ENCODE measurements at regions not wholly inside any gene's neighbourhood (a gene's known extent, or its start where the extent isn't known, plus 50 kb on each side); places are given as distances from the start of the nearest gene placed in this dataset.

DNA sequence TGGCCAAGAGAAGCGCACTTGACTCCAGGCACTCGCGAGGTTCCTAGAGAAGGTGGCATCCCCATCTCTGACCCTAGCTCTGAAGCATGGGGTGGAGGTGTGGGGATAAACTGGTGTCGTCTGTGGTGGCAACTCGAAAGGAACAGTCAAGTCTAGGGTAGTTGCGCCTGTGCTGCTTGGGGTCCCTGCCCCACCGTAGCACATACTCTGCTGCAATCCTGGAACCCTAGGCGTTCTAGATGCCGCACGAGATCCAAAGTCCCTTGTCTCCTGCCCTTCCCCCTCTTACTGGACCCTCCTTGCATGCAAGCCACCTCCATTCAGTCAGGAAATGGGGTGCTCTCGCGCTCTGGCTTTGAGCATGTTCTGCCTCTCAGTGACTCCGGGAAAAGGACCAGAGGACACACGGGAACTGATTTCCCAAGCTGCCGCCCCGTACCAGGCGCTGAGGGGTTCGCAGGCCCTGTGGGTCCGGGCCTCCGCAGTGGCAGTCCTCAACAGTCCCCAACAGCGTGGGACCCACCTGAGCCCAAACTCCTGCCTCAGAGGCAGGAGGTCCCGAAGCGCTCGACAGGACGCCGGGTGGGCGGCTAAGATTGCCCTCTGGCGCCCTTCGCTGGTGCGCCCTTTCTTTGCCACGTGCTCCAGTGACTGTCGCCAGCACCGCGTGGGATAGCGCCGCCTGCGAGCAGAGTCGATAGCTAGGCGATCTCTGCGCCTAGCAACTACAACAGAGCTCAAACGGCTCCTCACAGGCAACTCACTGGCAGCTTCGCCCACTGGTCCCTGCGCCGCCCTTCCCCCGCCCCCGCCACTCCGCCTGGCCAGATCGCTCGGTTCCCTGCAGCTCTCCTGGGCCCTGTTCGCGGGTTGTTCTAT, 452.0 kb downstream of the REEP3 start:
- ATAC-seq = no peak
- TF ChIP-seq ZC3H10 (CRISPR knock-in tag; IDR thresholded peaks at IDR 0.05) = no peak
- TF ChIP-seq, protein P1, sequence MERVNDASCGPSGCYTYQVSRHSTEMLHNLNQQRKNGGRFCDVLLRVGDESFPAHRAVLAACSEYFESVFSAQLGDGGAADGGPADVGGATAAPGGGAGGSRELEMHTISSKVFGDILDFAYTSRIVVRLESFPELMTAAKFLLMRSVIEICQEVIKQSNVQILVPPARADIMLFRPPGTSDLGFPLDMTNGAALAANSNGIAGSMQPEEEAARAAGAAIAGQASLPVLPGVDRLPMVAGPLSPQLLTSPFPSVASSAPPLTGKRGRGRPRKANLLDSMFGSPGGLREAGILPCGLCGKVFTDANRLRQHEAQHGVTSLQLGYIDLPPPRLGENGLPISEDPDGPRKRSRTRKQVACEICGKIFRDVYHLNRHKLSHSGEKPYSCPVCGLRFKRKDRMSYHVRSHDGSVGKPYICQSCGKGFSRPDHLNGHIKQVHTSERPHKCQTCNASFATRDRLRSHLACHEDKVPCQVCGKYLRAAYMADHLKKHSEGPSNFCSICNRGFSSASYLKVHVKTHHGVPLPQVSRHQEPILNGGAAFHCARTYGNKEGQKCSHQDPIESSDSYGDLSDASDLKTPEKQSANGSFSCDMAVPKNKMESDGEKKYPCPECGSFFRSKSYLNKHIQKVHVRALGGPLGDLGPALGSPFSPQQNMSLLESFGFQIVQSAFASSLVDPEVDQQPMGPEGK (CRISPR knock-in tag; IDR thresholded peaks at IDR 0.05; ENCODE audit: borderline replicate concordance) = no peak
- no peak for TF ChIP-seq PPARA (CRISPR knock-in tag; IDR thresholded peaks at IDR 0.05; ENCODE audit: borderline replicate concordance)
- TF ChIP-seq ZNF8 (CRISPR knock-in tag; IDR thresholded peaks at IDR 0.05) = no peak
- TF ChIP-seq BACH2 (CRISPR knock-in tag; IDR thresholded peaks at IDR 0.05; ENCODE audit: borderline replicate concordance) = no peak
- TF ChIP-seq RARB (CRISPR knock-in tag; IDR thresholded peaks at IDR 0.05) = no peak
- no peak for TF ChIP-seq CSDC2 (CRISPR knock-in tag; IDR thresholded peaks at IDR 0.05)
- no peak for TF ChIP-seq ZNF565 (CRISPR knock-in tag; conservative IDR thresholded peaks at IDR 0.05; ENCODE audit: low read depth)
- TF ChIP-seq, protein P2, sequence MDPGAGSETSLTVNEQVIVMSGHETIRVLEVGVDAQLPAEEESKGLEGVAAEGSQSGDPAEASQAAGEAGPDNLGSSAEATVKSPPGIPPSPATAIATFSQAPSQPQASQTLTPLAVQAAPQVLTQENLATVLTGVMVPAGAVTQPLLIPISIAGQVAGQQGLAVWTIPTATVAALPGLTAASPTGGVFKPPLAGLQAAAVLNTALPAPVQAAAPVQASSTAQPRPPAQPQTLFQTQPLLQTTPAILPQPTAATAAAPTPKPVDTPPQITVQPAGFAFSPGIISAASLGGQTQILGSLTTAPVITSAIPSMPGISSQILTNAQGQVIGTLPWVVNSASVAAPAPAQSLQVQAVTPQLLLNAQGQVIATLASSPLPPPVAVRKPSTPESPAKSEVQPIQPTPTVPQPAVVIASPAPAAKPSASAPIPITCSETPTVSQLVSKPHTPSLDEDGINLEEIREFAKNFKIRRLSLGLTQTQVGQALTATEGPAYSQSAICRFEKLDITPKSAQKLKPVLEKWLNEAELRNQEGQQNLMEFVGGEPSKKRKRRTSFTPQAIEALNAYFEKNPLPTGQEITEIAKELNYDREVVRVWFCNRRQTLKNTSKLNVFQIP (CRISPR knock-in tag; IDR thresholded peaks at IDR 0.05; ENCODE audit: borderline replicate concordance, low read depth) = no peak
- no peak for TF ChIP-seq OSR1 (CRISPR knock-in tag; IDR thresholded peaks at IDR 0.05)
- TF ChIP-seq SNAI2 (CRISPR knock-in tag; IDR thresholded peaks at IDR 0.05) = no peak
- no peak for TF ChIP-seq TCF4 (CRISPR knock-in tag; IDR thresholded peaks at IDR 0.05; ENCODE audit: borderline replicate concordance)

DNA sequence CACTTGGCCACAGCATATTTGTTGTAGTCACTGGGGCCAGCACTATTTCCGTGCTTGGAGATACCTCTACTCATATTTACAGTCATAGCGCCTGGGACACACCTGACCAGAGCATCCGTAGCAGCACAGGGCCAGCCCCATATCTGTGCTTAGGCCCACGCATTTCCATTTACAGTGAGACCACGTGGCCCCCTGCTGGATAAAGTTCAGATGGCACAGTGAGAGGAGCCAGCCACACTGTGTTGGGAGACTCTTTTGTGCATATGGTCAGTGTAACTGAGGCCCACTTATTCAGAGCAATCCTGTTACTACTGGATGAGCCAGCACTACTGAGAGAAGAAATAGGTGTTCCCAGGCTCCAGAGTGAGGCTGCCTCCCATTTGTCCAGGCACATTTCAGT, 455.3 kb downstream of the REEP3 start:
- TF ChIP-seq ZFP30 (CRISPR knock-in tag; IDR thresholded peaks at IDR 0.05) (no peak), ZNF565 (CRISPR knock-in tag; conservative IDR thresholded peaks at IDR 0.05; ENCODE audit: low read depth) (no peak), CSDC2 (CRISPR knock-in tag; IDR thresholded peaks at IDR 0.05) (no peak), BACH2 (CRISPR knock-in tag; IDR thresholded peaks at IDR 0.05; ENCODE audit: borderline replicate concordance) (no peak)
- TF ChIP-seq, protein P1 (CRISPR knock-in tag; IDR thresholded peaks at IDR 0.05; ENCODE audit: borderline replicate concordance) = no peak
- TF ChIP-seq, protein P3, sequence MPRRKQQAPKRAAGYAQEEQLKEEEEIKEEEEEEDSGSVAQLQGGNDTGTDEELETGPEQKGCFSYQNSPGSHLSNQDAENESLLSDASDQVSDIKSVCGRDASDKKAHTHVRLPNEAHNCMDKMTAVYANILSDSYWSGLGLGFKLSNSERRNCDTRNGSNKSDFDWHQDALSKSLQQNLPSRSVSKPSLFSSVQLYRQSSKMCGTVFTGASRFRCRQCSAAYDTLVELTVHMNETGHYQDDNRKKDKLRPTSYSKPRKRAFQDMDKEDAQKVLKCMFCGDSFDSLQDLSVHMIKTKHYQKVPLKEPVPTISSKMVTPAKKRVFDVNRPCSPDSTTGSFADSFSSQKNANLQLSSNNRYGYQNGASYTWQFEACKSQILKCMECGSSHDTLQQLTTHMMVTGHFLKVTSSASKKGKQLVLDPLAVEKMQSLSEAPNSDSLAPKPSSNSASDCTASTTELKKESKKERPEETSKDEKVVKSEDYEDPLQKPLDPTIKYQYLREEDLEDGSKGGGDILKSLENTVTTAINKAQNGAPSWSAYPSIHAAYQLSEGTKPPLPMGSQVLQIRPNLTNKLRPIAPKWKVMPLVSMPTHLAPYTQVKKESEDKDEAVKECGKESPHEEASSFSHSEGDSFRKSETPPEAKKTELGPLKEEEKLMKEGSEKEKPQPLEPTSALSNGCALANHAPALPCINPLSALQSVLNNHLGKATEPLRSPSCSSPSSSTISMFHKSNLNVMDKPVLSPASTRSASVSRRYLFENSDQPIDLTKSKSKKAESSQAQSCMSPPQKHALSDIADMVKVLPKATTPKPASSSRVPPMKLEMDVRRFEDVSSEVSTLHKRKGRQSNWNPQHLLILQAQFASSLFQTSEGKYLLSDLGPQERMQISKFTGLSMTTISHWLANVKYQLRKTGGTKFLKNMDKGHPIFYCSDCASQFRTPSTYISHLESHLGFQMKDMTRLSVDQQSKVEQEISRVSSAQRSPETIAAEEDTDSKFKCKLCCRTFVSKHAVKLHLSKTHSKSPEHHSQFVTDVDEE (CRISPR knock-in tag; IDR thresholded peaks at IDR 0.05) = no peak
- ATAC-seq = peak; percentile 99

DNA sequence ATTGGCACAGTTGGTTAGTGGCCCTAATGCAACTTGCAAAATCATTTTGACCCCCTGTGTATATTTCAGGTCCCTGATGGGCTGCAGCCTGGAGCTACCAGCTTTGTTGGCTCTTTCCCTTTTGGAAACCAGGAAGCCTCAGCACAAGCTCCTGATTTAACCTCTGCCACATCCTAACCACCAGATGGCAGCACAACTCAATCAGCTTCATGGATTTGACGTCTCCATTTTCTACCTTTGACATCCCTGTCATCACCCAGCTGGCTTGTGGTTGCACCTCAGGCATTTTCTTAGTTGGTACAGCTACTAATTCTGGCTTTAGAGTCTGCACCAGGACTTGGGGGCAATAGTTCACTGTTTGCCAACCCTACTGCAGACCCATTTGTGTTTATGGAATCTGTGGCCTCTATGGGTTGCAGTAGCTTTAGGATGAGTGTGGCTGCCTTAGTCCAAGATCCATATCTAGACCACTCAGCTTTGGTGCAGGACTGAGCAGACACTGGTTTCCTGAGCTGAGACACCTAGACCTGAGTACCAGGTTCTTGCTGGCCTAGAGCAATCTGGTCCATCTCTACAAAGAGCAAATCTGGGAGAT, 456.2 kb downstream of the REEP3 start:
- ATAC-seq = peak; percentile 87
- TF ChIP-seq, protein P3 (CRISPR knock-in tag; IDR thresholded peaks at IDR 0.05) = no peak
- TF ChIP-seq, protein P4, sequence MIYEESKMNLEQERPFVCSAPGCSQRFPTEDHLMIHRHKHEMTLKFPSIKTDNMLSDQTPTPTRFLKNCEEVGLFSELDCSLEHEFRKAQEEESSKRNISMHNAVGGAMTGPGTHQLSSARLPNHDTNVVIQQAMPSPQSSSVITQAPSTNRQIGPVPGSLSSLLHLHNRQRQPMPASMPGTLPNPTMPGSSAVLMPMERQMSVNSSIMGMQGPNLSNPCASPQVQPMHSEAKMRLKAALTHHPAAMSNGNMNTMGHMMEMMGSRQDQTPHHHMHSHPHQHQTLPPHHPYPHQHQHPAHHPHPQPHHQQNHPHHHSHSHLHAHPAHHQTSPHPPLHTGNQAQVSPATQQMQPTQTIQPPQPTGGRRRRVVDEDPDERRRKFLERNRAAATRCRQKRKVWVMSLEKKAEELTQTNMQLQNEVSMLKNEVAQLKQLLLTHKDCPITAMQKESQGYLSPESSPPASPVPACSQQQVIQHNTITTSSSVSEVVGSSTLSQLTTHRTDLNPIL (CRISPR knock-in tag; IDR thresholded peaks at IDR 0.05; ENCODE audit: low read depth) = no peak
- no peak for TF ChIP-seq CSDC2 (CRISPR knock-in tag; IDR thresholded peaks at IDR 0.05)
- TF ChIP-seq, protein P2 (CRISPR knock-in tag; IDR thresholded peaks at IDR 0.05; ENCODE audit: borderline replicate concordance, low read depth) = no peak
- no peak for TF ChIP-seq ZNF8 (CRISPR knock-in tag; IDR thresholded peaks at IDR 0.05)
- no peak for TF ChIP-seq RARB (CRISPR knock-in tag; IDR thresholded peaks at IDR 0.05)
- TF ChIP-seq TOX (CRISPR knock-in tag; IDR thresholded peaks at IDR 0.05; ENCODE audit: borderline replicate concordance) = no peak
- TF ChIP-seq, protein P1 (CRISPR knock-in tag; IDR thresholded peaks at IDR 0.05; ENCODE audit: borderline replicate concordance) = no peak
- TF ChIP-seq SNAI2 (CRISPR knock-in tag; IDR thresholded peaks at IDR 0.05) = no peak
- TF ChIP-seq BACH2 (CRISPR knock-in tag; IDR thresholded peaks at IDR 0.05; ENCODE audit: borderline replicate concordance) = no peak
- no peak for TF ChIP-seq TCF4 (CRISPR knock-in tag; IDR thresholded peaks at IDR 0.05; ENCODE audit: borderline replicate concordance)
- no peak for TF ChIP-seq ZNF565 (CRISPR knock-in tag; conservative IDR thresholded peaks at IDR 0.05; ENCODE audit: low read depth)
